IPS DF 6.9 (cell line): ENCODE measurements at regions not wholly inside any gene's neighbourhood (a gene's known extent, or its start where the extent isn't known, plus 50 kb on each side); places are given as distances from the start of the nearest gene placed in this dataset.

Experiments
- DNase-seq: peaks from one replicate; pipeline ENCODE4 v3.0.0-alpha.2; 2013; ENCODE audit warnings: low read depth, low spot score
- H3K27ac ChIP-seq: one replicate; pipeline ENCODE4 v1.5.1; 2013; ENCODE audit warnings: low read length, control low read depth
- H3K27me3 ChIP-seq: 2 replicates; pipeline ENCODE4 v1.6.1; 2013; ENCODE audit warnings: mild to moderate bottlenecking, low read length; ENCODE audit not compliant: control insufficient read depth, insufficient read depth
- H3K36me3 ChIP-seq: 2 replicates; pipeline ENCODE4 v1.6.1; 2013; ENCODE audit warnings: low read length; ENCODE audit not compliant: control insufficient read depth, insufficient read depth
- H3K4me1 ChIP-seq: 2 replicates; pipeline ENCODE4 v1.6.1; 2013; ENCODE audit warnings: low read length; ENCODE audit not compliant: control insufficient read depth, insufficient read depth
- H3K4me3 ChIP-seq: 2 replicates; pipeline ENCODE4 v1.5.1; 2013; ENCODE audit warnings: mild to moderate bottlenecking, low read length
- H3K9me3 ChIP-seq: 2 replicates; pipeline ENCODE4 v1.6.1; 2013; ENCODE audit warnings: low read length, inconsistent platforms; ENCODE audit not compliant: control insufficient read depth, insufficient read depth
- WGBS: extraction: QIAGEN DNeasy Blood & Tissue Kit; methylation state at CpG from one replicate; pipeline ENCODE4 v1.1.7; 2013; ENCODE audit warnings: mixed read lengths, missing lambda C conversion rate; ENCODE audit not compliant: insufficient read length, insufficient coverage; 5-methylcytosine and 5-hydroxymethylcytosine counted together

GRCh38 chr15:36491912-36492311 is 87.5 kb upstream of the CDIN1 start:
- no CpG with 5 or more reads among the region's 4 CpGs for WGBS
- no peak for DNase-seq
- Histone ChIP-seq H3K27ac (no peak overlapping the region), H3K4me1 (no peaks in the 10 kb centered on the region), H3K36me3 (no peaks in the 10 kb centered on the region), H3K27me3 (no peaks in the 10 kb centered on the region), H3K9me3 (no peaks in the 10 kb centered on the region), H3K4me3 (no peak overlapping the region)

- no peak for DNase-seq
- WGBS = no CpG with 5 or more reads among the region's 9 CpGs
Observed at GRCh38 chr15:36495456-36495991, 83.9 kb upstream of the CDIN1 start.

GRCh38 chr15:36497901-36498300 is 81.5 kb upstream of the CDIN1 start:
- no CpG with 5 or more reads among the region's 4 CpGs for WGBS

More at GRCh38 chr15:36495456-36495991, 83.9 kb upstream of the CDIN1 start:
- no peaks in the 10 kb centered on the region for H3K9me3 ChIP-seq
- H3K4me1 ChIP-seq = no peaks in the 10 kb centered on the region
- H3K36me3 ChIP-seq = no peaks in the 10 kb centered on the region
- H3K4me3 ChIP-seq = no peak overlapping the region
- H3K27ac ChIP-seq = no peak overlapping the region
- no peaks in the 10 kb centered on the region for H3K27me3 ChIP-seq

GRCh38 chr15:36498401-36498800 is 81.0 kb upstream of the CDIN1 start:
- H3K27ac ChIP-seq = no peak overlapping the region
- WGBS = no CpG with 5 or more reads among the region's 4 CpGs
- DNase-seq = no peak

More at GRCh38 chr15:36497901-36498300, 81.5 kb upstream of the CDIN1 start:
- Histone ChIP-seq H3K9me3 (no peaks in the 10 kb centered on the region), H3K4me1 (no peaks in the 10 kb centered on the region), H3K27ac (no peak overlapping the region), H3K4me3 (no peak overlapping the region), H3K27me3 (no peaks in the 10 kb centered on the region), H3K36me3 (no peaks in the 10 kb centered on the region)
- no peak for DNase-seq

GRCh38 chr15:36498916-36499315 is 80.5 kb upstream of the CDIN1 start:
- Histone ChIP-seq H3K27me3 (no peaks in the 10 kb centered on the region), H3K4me3 (no peak overlapping the region), H3K9me3 (no peaks in the 10 kb centered on the region), H3K27ac (no peak overlapping the region), H3K4me1 (no peaks in the 10 kb centered on the region), H3K36me3 (no peaks in the 10 kb centered on the region)
- no CpG with 5 or more reads among the region's 2 CpGs for WGBS
- DNase-seq = no peak

More at GRCh38 chr15:36498401-36498800, 81.0 kb upstream of the CDIN1 start:
- Histone ChIP-seq H3K27me3 (no peaks in the 10 kb centered on the region), H3K36me3 (no peaks in the 10 kb centered on the region), H3K4me1 (no peaks in the 10 kb centered on the region), H3K9me3 (no peaks in the 10 kb centered on the region), H3K4me3 (no peak overlapping the region)

GRCh38 chr15:36499412-36500389 is 79.7 kb upstream of the CDIN1 start:
- Histone ChIP-seq H3K4me3 (no peak overlapping the region), H3K27ac (no peak overlapping the region), H3K9me3 (no peaks in the 10 kb centered on the region), H3K27me3 (no peaks in the 10 kb centered on the region), H3K36me3 (no peaks in the 10 kb centered on the region), H3K4me1 (no peaks in the 10 kb centered on the region)
- no peak for DNase-seq
- WGBS = 100% methylated on average over 3 of the region's 6 CpGs

GRCh38 chr15:36501063-36501678 is 78.3 kb upstream of the CDIN1 start:
- H3K27me3 ChIP-seq = no peaks in the 10 kb centered on the region
- no peak overlapping the region for H3K4me3 ChIP-seq
- H3K27ac ChIP-seq = no peak overlapping the region
- DNase-seq = peak; percentile 50
- no peaks in the 10 kb centered on the region for H3K9me3 ChIP-seq
- no peaks in the 10 kb centered on the region for H3K4me1 ChIP-seq
- no peaks in the 10 kb centered on the region for H3K36me3 ChIP-seq
- WGBS = no CpG with 5 or more reads among the region's 5 CpGs

GRCh38 chr15:36502509-36502908 is 76.9 kb upstream of the CDIN1 start:
- no peaks in the 10 kb centered on the region for H3K36me3 ChIP-seq
- no peak overlapping the region for H3K4me3 ChIP-seq
- no peak for DNase-seq
- no peaks in the 10 kb centered on the region for H3K4me1 ChIP-seq
- H3K27ac ChIP-seq = no peak overlapping the region
- WGBS = no CpG with 5 or more reads among the region's 1 CpG
- no peaks in the 10 kb centered on the region for H3K9me3 ChIP-seq
- no peaks in the 10 kb centered on the region for H3K27me3 ChIP-seq

GRCh38 chr15:36506733-36507356 is 72.6 kb upstream of the CDIN1 start:
- no peak overlapping the region for H3K27ac ChIP-seq
- no peaks in the 10 kb centered on the region for H3K9me3 ChIP-seq
- no peaks in the 10 kb centered on the region for H3K27me3 ChIP-seq
- H3K4me1 ChIP-seq = no peaks in the 10 kb centered on the region
- WGBS = no CpG with 5 or more reads among the region's 3 CpGs
- DNase-seq = no peak
- no peak overlapping the region for H3K4me3 ChIP-seq
- H3K36me3 ChIP-seq = no peaks in the 10 kb centered on the region

GRCh38 chr15:36507458-36507857 is 72.0 kb upstream of the CDIN1 start:
- no peak overlapping the region for H3K27ac ChIP-seq
- H3K27me3 ChIP-seq = no peaks in the 10 kb centered on the region
- no peaks in the 10 kb centered on the region for H3K36me3 ChIP-seq
- no peak for DNase-seq
- no peaks in the 10 kb centered on the region for H3K4me1 ChIP-seq
- no peak overlapping the region for H3K4me3 ChIP-seq
- H3K9me3 ChIP-seq = no peaks in the 10 kb centered on the region
- no CpG with 5 or more reads among the region's 1 CpG for WGBS
